Inflammatory macrophage treated with lipopolysaccharide for 4 hours (primary cell): ENCODE measurements at regions not wholly inside any gene's neighbourhood (a gene's known extent, or its start where the extent isn't known, plus 50 kb on each side); places are given as distances from the start of the nearest gene placed in this dataset.
A peak's percentile ranks its signal among the peaks of the same experiment; 100 is the strongest.

Experiments
- DNase-seq: peaks from one replicate; pipeline ENCODE4 v3.0.0-alpha.2; 2020

- DNase-seq = peak; percentile 85
Measured at GRCh38 chr3:30269751-30270445, 336.5 kb upstream of the TGFBR2 start.

GRCh38 chr3:30271781-30272180 lies 334.6 kb upstream of the TGFBR2 start:
- no peak for DNase-seq

- DNase-seq = no peak
Measured at GRCh38 chr3:30273304-30274072, 332.9 kb upstream of the TGFBR2 start.

GRCh38 chr3:30277494-30277893 lies 328.9 kb upstream of the TGFBR2 start:
- no peak for DNase-seq

- DNase-seq = no peak
Measured at GRCh38 chr3:30281526-30281925, 324.9 kb upstream of the TGFBR2 start.

- DNase-seq = no peak
Measured at GRCh38 chr3:30282154-30282696, 324.2 kb upstream of the TGFBR2 start.

GRCh38 chr3:30285188-30286006 lies 321.0 kb upstream of the TGFBR2 start:
- no peak for DNase-seq

GRCh38 chr3:30286007-30286669 lies 320.3 kb upstream of the TGFBR2 start:
- peak; percentile 73 for DNase-seq

GRCh38 chr3:30286811-30287210 lies 319.6 kb upstream of the TGFBR2 start:
- DNase-seq = no peak

GRCh38 chr3:30288830-30289229 lies 317.6 kb upstream of the TGFBR2 start:
- DNase-seq = no peak

- DNase-seq = peak; percentile 85
Measured at GRCh38 chr3:30289324-30289723, 317.1 kb upstream of the TGFBR2 start.

- DNase-seq = peak; percentile 72
Measured at GRCh38 chr3:30289766-30290165, 316.6 kb upstream of the TGFBR2 start.

- no peak for DNase-seq
Measured at GRCh38 chr3:30290479-30290878, 315.9 kb upstream of the TGFBR2 start.

- no peak for DNase-seq
Measured at GRCh38 chr3:30292192-30292893, 314.1 kb upstream of the TGFBR2 start.

- no peak for DNase-seq
Measured at GRCh38 chr3:30293621-30294240, 312.7 kb upstream of the TGFBR2 start.

GRCh38 chr3:30294241-30294667 lies 312.1 kb upstream of the TGFBR2 start:
- DNase-seq = peak; percentile 31

- no peak for DNase-seq
Measured at GRCh38 chr3:30297112-30297511, 309.3 kb upstream of the TGFBR2 start.

- DNase-seq = no peak
Measured at GRCh38 chr3:30299674-30300385, 306.6 kb upstream of the TGFBR2 start.

- no peak for DNase-seq
Measured at GRCh38 chr3:30300809-30301208, 305.6 kb upstream of the TGFBR2 start.

- DNase-seq = no peak
Measured at GRCh38 chr3:30302027-30302426, 304.4 kb upstream of the TGFBR2 start.

- no peak for DNase-seq
Measured at GRCh38 chr3:30303770-30304169, 302.6 kb upstream of the TGFBR2 start.
